ENCODE measurements at regions not wholly inside any gene's neighbourhood (a gene's known extent, or its start where the extent isn't known, plus 50 kb on each side); places are given as distances from the start of the nearest gene placed in this dataset.

DNA sequence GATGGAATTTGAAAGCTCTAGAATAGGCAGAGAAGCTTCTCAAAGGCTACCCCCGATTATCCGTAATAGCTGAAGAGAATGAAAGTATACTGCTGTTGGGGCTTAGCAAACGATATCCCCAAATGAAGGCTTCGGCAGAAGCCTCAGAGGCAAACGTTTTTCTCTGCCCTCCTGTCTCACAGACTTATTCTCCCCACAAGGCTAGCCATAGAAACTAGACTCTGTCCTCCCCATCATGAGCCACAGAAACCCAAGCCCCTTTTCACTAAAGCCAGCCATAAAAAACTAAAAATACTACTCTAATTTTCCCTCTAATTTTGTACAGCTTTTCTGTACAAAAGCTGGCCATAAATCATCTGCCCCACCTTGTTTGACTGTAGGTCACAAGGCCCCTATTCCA, 413.4 kb upstream of the CFAP20DC start:
- TF ChIP-seq, protein P1, sequence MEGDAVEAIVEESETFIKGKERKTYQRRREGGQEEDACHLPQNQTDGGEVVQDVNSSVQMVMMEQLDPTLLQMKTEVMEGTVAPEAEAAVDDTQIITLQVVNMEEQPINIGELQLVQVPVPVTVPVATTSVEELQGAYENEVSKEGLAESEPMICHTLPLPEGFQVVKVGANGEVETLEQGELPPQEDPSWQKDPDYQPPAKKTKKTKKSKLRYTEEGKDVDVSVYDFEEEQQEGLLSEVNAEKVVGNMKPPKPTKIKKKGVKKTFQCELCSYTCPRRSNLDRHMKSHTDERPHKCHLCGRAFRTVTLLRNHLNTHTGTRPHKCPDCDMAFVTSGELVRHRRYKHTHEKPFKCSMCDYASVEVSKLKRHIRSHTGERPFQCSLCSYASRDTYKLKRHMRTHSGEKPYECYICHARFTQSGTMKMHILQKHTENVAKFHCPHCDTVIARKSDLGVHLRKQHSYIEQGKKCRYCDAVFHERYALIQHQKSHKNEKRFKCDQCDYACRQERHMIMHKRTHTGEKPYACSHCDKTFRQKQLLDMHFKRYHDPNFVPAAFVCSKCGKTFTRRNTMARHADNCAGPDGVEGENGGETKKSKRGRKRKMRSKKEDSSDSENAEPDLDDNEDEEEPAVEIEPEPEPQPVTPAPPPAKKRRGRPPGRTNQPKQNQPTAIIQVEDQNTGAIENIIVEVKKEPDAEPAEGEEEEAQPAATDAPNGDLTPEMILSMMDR (IDR thresholded peaks at IDR 0.05; ENCODE audit: insufficient read depth, low read length): no peak
- no peak for TF ChIP-seq POLR2AphosphoS5 (IDR thresholded peaks at IDR 0.05; ENCODE audit: low read depth)

Measured in HL-60 (cell line).